Central memory CD8-positive, alpha-beta T cell (primary cell): ENCODE measurements at regions not wholly inside any gene's neighbourhood (a gene's known extent, or its start where the extent isn't known, plus 50 kb on each side); places are given as distances from the start of the nearest gene placed in this dataset.

Experiments
- ATAC-seq: fragments of 150-1000 bp; cut with Tn5 transposase; replicated peaks from 2 replicates; pipeline ENCODE4 v1.10.0; 2022; ENCODE audit warnings: mild to moderate bottlenecking, moderate FRiP score, moderate number of reproducible peaks; ENCODE audit not compliant: poor library complexity, severe bottlenecking; ENCODE audit errors: extremely low read depth
- DNase-seq, 2 donors: peaks; one replicate each; pipeline ENCODE4 v3.0.0; 2021; ENCODE audit warnings: low spot score in 2 of 2
- H3K27ac Mint-ChIP-seq: one replicate; pipeline ENCODE4 v1.8.0; 2022; ENCODE audit warnings: low read depth, mild to moderate bottlenecking, moderate library complexity, mixed read lengths
- H3K27me3 Mint-ChIP-seq: one replicate; pipeline ENCODE4 v1.8.0; 2022; ENCODE audit warnings: mixed read lengths
- H3K36me3 Mint-ChIP-seq: one replicate; pipeline ENCODE4 v1.8.0; 2022; ENCODE audit warnings: mild to moderate bottlenecking, moderate library complexity, mixed read lengths; ENCODE audit not compliant: insufficient read depth
- H3K4me1 Mint-ChIP-seq: one replicate; pipeline ENCODE4 v1.8.0; 2022; ENCODE audit warnings: mixed read lengths
- H3K4me3 Mint-ChIP-seq: one replicate; pipeline ENCODE4 v1.8.0; 2022; ENCODE audit warnings: mild to moderate bottlenecking, moderate library complexity, mixed read lengths
- H3K9me3 Mint-ChIP-seq: one replicate; pipeline ENCODE4 v1.8.0; 2022; ENCODE audit warnings: mixed read lengths

DNA sequence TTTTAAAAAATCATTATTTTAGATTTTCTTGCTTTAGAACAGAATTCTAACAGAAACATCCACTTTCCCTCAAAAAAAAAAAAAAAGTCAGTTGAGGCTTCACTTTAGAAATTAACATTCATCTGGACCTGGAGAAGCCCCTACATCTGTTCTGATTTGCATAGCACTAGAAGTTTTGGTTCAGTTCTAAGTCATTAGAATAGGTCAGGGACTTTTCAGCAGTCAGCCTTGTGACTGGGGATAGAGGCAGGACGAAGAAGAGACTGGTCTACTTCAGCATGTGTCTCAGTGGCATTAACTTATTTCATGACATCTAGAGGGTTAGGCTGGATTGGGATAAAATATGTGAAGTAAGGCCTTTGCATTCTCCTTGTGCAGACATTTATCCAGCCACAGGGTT is 215.8 kb upstream of the DAB2 start:
- Mint-ChIP-seq H3K4me3 (no peak overlapping the region), H3K27me3 (peaks cover 13% of the 10 kb centered on the region), H3K9me3 (no peaks in the 10 kb centered on the region), H3K27ac (no peak overlapping the region), H3K4me1 (no peaks in the 10 kb centered on the region), H3K36me3 (no peaks in the 10 kb centered on the region)
- no peak for DNase-seq
- ATAC-seq, result no peak

DNA sequence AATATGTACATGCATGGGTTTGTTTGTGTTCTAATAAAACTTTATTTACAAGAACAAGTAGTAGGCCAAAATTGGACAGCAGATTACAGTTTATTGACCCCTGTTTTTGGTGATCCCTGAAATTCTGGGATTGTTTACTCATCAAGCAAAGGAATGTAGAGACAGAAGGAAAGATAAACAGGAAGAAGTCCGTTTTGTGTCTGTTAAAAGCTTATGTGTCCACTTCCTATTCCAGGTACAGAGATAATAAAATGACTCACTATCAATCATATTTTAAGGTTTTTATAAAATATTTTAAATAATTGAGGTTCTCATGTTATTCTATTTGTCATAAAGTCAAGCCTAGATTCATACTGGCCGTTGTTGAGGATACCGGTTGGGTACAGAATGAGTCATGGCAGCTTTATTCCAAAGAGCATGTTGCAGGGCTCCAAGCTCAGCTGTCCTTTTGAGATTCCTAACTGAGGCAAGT is 214.9 kb upstream of the DAB2 start:
- Mint-ChIP-seq H3K4me3 (no peak overlapping the region), H3K27ac (no peak overlapping the region), H3K36me3 (no peaks in the 10 kb centered on the region), H3K27me3 (peaks cover 13% of the 10 kb centered on the region), H3K4me1 (no peaks in the 10 kb centered on the region), H3K9me3 (no peaks in the 10 kb centered on the region)
- DNase-seq (no peak), ATAC-seq (no peak)

DNA sequence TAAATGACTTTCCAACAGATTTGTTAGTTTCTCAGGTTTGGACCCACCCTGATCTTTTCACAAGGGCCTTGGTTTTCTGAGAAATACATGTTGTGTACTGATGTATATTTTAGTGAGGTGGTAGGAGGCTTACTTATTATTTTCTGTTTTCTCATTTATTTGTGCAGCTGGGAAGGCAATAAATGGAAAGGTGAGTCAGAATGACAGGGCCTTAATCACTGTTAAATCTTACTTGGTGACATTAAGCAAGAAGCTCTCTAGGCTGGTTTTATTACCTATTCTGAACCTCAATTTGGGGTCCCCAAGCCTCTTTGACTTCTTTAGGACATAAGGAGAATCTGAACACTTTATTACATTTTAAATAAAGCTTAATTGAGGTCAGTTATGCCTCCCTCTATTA is 214.0 kb upstream of the DAB2 start:
- Mint-ChIP-seq H3K9me3 (no peaks in the 10 kb centered on the region), H3K36me3 (no peaks in the 10 kb centered on the region), H3K4me3 (no peak overlapping the region), H3K27me3 (peaks cover 13% of the 10 kb centered on the region), H3K4me1 (no peaks in the 10 kb centered on the region), H3K27ac (no peak overlapping the region)
- no peak for DNase-seq
- ATAC-seq, result no peak

- no peak overlapping the region for H3K27ac Mint-ChIP-seq
- ATAC-seq (no peak), DNase-seq (no peak)
- no peak overlapping the region for H3K4me3 Mint-ChIP-seq
- H3K36me3 Mint-ChIP-seq, result peaks cover 2% of the 10 kb centered on the region
- H3K9me3 Mint-ChIP-seq, result no peaks in the 10 kb centered on the region
- H3K27me3 Mint-ChIP-seq, result peaks cover 33% of the 10 kb centered on the region
- H3K4me1 Mint-ChIP-seq, result no peaks in the 10 kb centered on the region
Observed at GRCh38 chr5:39633057-39633456, 208.3 kb upstream of the DAB2 start.

DNA sequence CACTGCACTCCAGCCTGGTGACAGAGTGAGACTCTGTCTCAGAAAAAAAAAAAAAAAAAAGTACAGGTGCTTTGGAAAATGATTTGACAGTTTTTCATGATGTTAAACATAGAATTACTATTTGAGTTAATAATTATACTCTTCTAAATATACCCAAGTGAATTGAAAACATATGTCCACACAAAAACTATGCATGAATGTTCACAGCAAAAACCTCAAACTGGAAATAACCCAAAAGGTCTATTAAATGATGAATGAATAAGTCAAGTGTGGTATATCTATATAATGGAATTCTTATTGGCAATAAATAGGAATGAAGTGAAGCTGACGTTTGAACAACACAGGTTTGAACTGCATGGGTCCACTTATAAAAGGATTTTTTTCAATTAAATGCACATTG is 207.2 kb upstream of the DAB2 start:
- no peak for DNase-seq
- H3K4me1 Mint-ChIP-seq, result no peaks in the 10 kb centered on the region
- no peaks in the 10 kb centered on the region for H3K9me3 Mint-ChIP-seq
- H3K27ac Mint-ChIP-seq, result no peak overlapping the region
- ATAC-seq, result no peak
- no peak overlapping the region for H3K4me3 Mint-ChIP-seq
- H3K27me3 Mint-ChIP-seq, result peaks cover 42% of the 10 kb centered on the region
- peaks cover 2% of the 10 kb centered on the region for H3K36me3 Mint-ChIP-seq

DNA sequence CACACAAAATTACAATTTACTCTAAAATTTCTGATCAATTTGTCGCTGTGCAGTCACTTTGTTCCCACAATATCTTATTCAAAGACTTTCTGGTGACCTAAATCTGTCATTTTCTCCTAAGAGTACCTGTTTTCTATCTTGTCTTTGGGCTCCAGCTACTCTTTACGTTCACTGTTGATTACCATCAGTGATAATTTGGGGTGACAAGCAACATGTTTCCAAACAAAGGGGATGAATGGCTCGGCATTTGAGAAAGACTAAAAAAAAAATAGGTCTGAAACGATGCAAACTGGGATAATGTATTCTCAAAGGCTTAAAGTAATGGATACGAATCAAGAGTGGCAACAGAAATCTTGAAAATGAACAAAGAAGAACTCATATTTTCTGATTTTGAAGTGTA is 205.2 kb upstream of the DAB2 start:
- Mint-ChIP-seq H3K4me3 (no peak overlapping the region), H3K27ac (no peak overlapping the region), H3K36me3 (peaks cover 2% of the 10 kb centered on the region), H3K9me3 (no peaks in the 10 kb centered on the region), H3K4me1 (no peaks in the 10 kb centered on the region), H3K27me3 (peaks cover 60% of the 10 kb centered on the region)
- DNase-seq (no peak), ATAC-seq (no peak)

DNA sequence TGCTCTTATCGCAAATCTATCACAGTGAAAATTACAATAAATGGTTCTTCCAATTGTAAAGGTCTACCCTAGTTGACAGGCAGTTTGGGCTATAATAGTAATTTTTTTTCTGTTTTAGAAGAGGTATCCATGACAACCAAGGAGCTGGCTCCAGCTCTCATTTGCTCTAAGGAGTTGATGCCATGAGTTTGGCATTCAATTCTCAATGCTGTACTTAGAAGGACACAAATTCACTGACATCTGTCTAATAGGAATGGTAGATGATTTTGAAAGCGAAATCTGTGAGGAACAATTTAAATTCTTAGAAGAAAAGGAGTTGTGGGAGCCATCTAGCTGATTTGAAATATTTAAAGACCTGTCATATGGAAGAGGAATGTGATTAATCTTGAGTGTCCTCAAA is 203.6 kb upstream of the DAB2 start:
- H3K4me1 Mint-ChIP-seq, result no peaks in the 10 kb centered on the region
- ATAC-seq, result no peak
- no peaks in the 10 kb centered on the region for H3K9me3 Mint-ChIP-seq
- H3K36me3 Mint-ChIP-seq, result peaks cover 2% of the 10 kb centered on the region
- peaks cover 60% of the 10 kb centered on the region for H3K27me3 Mint-ChIP-seq
- H3K27ac Mint-ChIP-seq, result no peak overlapping the region
- DNase-seq, result no peak
- H3K4me3 Mint-ChIP-seq, result no peak overlapping the region

- H3K36me3 Mint-ChIP-seq, result peaks cover under 1% of the 10 kb centered on the region
- H3K4me3 Mint-ChIP-seq, result no peak overlapping the region
- peaks cover 67% of the 10 kb centered on the region for H3K27me3 Mint-ChIP-seq
- DNase-seq, result no peak
- ATAC-seq, result no peak
- no peaks in the 10 kb centered on the region for H3K9me3 Mint-ChIP-seq
- no peaks in the 10 kb centered on the region for H3K4me1 Mint-ChIP-seq
- H3K27ac Mint-ChIP-seq, result no peak overlapping the region
Observed at GRCh38 chr5:39624890-39625289, 200.1 kb upstream of the DAB2 start.

DNA sequence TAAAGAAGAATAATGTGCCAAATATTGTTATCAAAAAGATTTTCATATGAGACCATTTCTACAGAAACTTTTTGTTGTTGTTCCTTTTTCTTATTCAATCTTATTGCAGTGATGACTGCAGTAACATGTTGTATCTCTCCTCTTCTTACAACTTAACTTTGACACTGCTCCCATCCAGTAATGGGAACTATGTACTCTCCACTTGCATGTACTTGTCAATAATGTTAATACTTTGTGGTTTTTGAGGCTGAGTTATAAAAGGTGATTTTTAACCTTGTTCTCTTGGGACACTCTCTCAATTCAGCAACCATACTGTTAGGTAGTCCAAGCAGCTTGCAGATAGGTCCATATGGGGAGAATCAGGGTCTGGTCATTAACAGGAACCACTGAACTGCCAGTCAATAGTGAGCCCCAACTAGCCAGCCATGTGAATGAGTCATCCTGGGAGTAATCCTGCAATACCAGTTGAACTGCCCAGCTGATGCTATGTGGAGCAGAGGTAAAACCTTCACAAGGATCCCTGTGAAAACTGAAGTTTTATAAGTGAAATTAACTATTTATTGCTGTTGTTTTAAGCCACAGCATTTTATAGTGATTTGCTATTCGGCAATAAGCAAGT is 199.6 kb upstream of the DAB2 start:
- ATAC-seq, result no peak
- Mint-ChIP-seq H3K27me3 (peaks cover 61% of the 10 kb centered on the region), H3K9me3 (no peaks in the 10 kb centered on the region), H3K4me1 (no peaks in the 10 kb centered on the region), H3K27ac (no peak overlapping the region), H3K4me3 (no peak overlapping the region), H3K36me3 (no peaks in the 10 kb centered on the region)
- DNase-seq, result no peak

DNA sequence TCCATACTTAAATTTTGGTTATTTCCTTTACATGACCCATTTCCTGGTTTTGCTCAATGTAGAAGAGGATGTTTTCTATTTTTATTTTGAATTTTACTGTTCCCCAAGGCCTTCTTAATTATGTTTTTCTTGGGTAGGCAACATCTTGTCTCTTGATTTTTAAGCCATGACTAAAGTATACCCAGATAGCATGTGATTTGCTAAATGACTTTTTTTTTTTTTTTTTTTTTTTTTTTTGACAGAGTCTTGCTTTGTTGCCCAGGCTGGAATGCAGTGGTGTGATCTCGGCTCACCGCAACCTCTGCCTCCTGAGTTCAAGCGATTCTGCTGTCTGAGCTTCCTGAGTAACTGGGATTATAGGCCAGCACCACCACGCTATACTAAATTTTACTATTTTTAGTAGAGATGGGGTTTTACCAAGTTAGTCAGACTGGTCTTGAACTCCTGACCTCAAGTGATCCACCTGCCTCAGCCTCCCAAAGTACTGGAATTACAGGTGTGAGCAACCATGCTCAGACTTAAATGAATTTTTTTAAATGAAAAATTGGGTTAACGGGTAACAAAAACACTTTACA is 198.6 kb upstream of the DAB2 start:
- no peaks in the 10 kb centered on the region for H3K4me1 Mint-ChIP-seq
- no peak for ATAC-seq
- H3K4me3 Mint-ChIP-seq, result no peak overlapping the region
- DNase-seq, result no peak
- H3K27me3 Mint-ChIP-seq, result peaks cover 51% of the 10 kb centered on the region
- no peaks in the 10 kb centered on the region for H3K36me3 Mint-ChIP-seq
- no peak overlapping the region for H3K27ac Mint-ChIP-seq
- no peaks in the 10 kb centered on the region for H3K9me3 Mint-ChIP-seq

GRCh38 chr5:39622281-39622680 is 197.5 kb upstream of the DAB2 start:
- no peak overlapping the region for H3K27ac Mint-ChIP-seq
- no peaks in the 10 kb centered on the region for H3K9me3 Mint-ChIP-seq
- H3K27me3 Mint-ChIP-seq, result peaks cover 42% of the 10 kb centered on the region
- ATAC-seq (no peak), DNase-seq (no peak)
- no peak overlapping the region for H3K4me3 Mint-ChIP-seq
- no peaks in the 10 kb centered on the region for H3K36me3 Mint-ChIP-seq
- H3K4me1 Mint-ChIP-seq, result no peaks in the 10 kb centered on the region

DNA sequence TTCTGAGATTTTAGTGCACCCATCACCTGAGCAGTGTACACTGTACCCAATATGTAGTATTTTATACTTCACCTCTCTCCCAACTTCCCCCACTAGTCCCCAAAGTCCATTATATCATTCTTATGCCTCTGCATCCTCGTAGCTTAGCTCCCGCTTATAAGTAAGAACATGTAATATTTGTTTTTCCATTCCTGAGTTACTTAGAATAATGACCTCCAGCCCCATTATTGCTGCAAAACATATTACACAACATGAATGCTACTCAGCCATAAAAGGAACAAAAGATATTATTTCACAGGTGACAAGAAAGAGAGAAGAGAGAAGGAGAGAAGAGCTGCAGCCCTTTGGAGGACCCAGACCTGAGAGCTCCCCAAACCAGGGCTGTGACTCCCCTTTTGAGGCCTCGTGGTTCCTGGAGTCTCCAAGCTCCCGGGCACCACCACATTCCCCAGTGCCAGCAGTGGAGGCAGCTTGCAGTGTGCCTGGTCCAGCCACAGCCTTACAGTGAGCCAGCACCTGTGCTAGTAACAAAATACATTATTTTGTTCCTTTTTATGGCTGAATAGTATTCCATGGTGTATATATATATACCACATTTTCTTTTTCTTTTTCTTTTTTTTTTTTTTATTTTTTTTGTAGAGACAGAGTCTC is 194.5 kb upstream of the DAB2 start:
- peaks cover 21% of the 10 kb centered on the region for H3K27me3 Mint-ChIP-seq
- no peak overlapping the region for H3K27ac Mint-ChIP-seq
- H3K4me1 Mint-ChIP-seq, result no peaks in the 10 kb centered on the region
- DNase-seq (no peak), ATAC-seq (no peak)
- H3K9me3 Mint-ChIP-seq, result no peaks in the 10 kb centered on the region
- no peaks in the 10 kb centered on the region for H3K36me3 Mint-ChIP-seq
- no peak overlapping the region for H3K4me3 Mint-ChIP-seq

DNA sequence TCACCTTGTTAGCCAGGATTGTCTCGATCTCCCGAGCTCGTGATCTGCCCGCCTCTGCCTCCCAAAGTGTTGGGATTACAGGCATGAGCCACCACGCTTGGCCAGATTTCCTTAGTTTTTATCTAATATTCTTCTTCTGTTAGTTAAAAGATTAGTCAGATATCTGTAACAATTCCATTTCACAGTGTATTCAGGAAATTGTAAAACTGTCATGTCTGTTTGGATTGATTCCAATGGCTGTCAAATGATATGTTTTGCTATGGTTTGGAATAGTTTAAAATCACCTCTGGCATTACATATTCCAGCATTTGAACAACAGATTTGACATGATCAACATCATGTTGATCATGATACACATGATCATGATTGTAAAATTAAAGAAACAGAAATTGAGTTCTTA is 193.6 kb upstream of the DAB2 start:
- H3K4me1 Mint-ChIP-seq, result no peaks in the 10 kb centered on the region
- H3K4me3 Mint-ChIP-seq, result no peak overlapping the region
- H3K27me3 Mint-ChIP-seq, result peaks cover 21% of the 10 kb centered on the region
- H3K27ac Mint-ChIP-seq, result peak overlapping the region; percentile 32
- H3K36me3 Mint-ChIP-seq, result no peaks in the 10 kb centered on the region
- DNase-seq (no peak), ATAC-seq (no peak)
- no peaks in the 10 kb centered on the region for H3K9me3 Mint-ChIP-seq
